Breast epithelium (tissue), 3 donors: ENCODE measurements at regions not wholly inside any gene's neighbourhood (a gene's known extent, or its start where the extent isn't known, plus 50 kb on each side); places are given as distances from the start of the nearest gene placed in this dataset.

Experiments used
- CTCF ChIP-seq, 3 donors: fragments of 450-650 bp; IDR thresholded peaks; one replicate each; pipeline ENCODE4 v1.5.1; 2016 to 2017; ENCODE audit warnings: antibody characterized with exemption in 3 of 3, mild to moderate bottlenecking in 3 of 3, moderate library complexity in 3 of 3
- POLR2AphosphoS5 ChIP-seq, 3 donors: sonication (generic); formaldehyde crosslinking; IDR thresholded peaks; one replicate each; pipeline ENCODE4 v1.6.1; 2017; ENCODE audit warnings: antibody characterized with exemption in 3 of 3

- TF ChIP-seq POLR2AphosphoS5 (IDR thresholded peaks at IDR 0.05) (no peak), CTCF (IDR thresholded peaks at IDR 0.05) (no peak)
These were observed 988.3 kb downstream of the PCDH19 start for GRCh38 chrX:99421796-99422195.
